Fibroblast of pulmonary artery (primary cell): ENCODE measurements at regions not wholly inside any gene's neighbourhood (a gene's known extent, or its start where the extent isn't known, plus 50 kb on each side); places are given as distances from the start of the nearest gene placed in this dataset.
"Not testable (repeated sequence)": the region's sequence is repeated elsewhere in the genome, so short reads cannot be mapped to it uniquely, and the experiment has no call there.

Experiments used
- DNase-seq: peaks from one replicate; pipeline ENCODE4 v3.0.0-alpha.2; 2010; ENCODE audit warnings: low read depth
- H3K4me3 ChIP-seq: replicated peaks from 2 replicates; pipeline ENCODE4 v1.5.1; 2011; ENCODE audit warnings: low read depth, mild to moderate bottlenecking, control low read depth, low read length, moderate library complexity
- TF ChIP-seq, protein P1 (sequence below): IDR thresholded peaks from 2 replicates; pipeline ENCODE4 v1.5.1; 2011; ENCODE audit warnings: mild to moderate bottlenecking, control low read depth, low read length, inconsistent platforms; ENCODE audit errors: missing control alignments

- TF ChIP-seq, protein P1, sequence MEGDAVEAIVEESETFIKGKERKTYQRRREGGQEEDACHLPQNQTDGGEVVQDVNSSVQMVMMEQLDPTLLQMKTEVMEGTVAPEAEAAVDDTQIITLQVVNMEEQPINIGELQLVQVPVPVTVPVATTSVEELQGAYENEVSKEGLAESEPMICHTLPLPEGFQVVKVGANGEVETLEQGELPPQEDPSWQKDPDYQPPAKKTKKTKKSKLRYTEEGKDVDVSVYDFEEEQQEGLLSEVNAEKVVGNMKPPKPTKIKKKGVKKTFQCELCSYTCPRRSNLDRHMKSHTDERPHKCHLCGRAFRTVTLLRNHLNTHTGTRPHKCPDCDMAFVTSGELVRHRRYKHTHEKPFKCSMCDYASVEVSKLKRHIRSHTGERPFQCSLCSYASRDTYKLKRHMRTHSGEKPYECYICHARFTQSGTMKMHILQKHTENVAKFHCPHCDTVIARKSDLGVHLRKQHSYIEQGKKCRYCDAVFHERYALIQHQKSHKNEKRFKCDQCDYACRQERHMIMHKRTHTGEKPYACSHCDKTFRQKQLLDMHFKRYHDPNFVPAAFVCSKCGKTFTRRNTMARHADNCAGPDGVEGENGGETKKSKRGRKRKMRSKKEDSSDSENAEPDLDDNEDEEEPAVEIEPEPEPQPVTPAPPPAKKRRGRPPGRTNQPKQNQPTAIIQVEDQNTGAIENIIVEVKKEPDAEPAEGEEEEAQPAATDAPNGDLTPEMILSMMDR: no peak
- no peak for DNase-seq
- H3K4me3 ChIP-seq: no peak overlapping the region
These were observed 153.8 kb downstream of the KLF8 start for GRCh38 chrX:56385960-56386359.

- DNase-seq: no peak
- no peak overlapping the region for H3K4me3 ChIP-seq
- TF ChIP-seq, protein P1: no peak
These were observed 165.5 kb downstream of the KLF8 start for GRCh38 chrX:56397636-56398035.

GRCh38 chrX:56402207-56402606, 161.2 kb upstream of the UBQLN2 start:
- TF ChIP-seq, protein P1: no peak

DNA sequence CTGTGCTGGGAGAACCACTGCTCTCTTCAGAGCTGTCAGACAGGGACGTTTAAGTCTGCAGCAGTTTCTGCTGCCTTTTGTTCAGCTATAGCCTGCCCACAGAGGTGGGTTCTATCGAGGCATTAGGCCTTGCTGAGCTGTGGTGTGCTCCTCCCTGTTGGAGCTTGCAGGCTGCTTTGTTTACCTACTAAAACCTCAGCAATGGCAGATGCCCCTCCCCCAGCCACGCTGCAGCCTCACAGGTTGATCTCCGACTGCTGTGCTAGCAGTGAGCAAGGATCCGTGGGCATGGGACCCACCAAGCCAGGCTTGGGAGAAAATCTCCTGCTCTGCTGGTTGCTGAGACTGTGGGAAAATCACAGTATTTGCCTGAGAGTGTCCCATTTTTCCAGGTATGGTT, 133.8 kb upstream of the UBQLN2 start:
- TF ChIP-seq, protein P1: no peak
- no peak for DNase-seq
- H3K4me3 ChIP-seq: no peak overlapping the region

More at GRCh38 chrX:56402207-56402606, 161.2 kb upstream of the UBQLN2 start:
- no peak overlapping the region for H3K4me3 ChIP-seq
- DNase-seq: no peak

- H3K4me3 ChIP-seq, DNase-seq: not testable (repeated sequence)
These were observed 111.4 kb upstream of the UBQLN2 start for GRCh38 chrX:56451981-56452380.

DNA sequence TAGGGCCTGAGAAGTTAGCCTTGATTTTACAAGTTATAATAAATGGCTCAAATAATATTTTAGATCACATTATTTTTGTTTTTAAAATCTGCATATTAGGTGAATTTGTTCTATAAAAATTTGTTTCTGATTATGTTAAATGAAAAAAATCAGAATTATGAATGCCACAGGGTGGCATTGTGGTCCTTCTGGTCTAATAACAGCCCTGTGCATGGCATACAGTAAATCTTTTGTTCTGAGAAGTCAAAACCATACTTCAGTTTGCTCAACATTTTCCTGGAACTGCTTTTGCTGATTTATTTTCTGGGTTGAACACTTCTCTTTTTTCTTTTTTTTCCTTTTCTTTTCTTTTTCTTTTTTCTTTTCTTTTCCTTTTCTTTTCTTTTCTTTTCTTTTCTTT, 101.0 kb upstream of the UBQLN2 start:
- TF ChIP-seq, protein P1: no peak
- DNase-seq: peak; percentile 3
- no peak overlapping the region for H3K4me3 ChIP-seq

DNA sequence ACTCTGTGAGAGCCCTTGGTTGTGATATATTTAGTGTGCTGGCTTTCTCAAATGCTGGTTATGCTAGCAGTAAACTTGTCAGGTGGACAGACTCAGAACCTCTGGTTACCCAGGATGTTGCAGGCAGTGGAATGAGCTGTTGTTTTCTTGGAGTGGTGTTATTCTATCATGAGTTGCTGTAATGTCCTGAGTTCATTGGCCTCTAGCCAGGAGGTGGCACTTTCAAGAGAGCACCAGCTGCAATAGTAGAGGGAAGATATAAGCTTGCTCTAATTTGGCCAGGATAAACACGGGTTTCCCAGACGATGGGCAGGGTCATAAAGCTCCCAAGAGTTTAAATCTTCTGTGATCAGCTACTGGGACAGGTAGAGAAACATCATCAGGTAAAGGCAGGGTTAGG, 95.0 kb upstream of the UBQLN2 start:
- no peak for DNase-seq
- TF ChIP-seq, protein P1: no peak
- no peak overlapping the region for H3K4me3 ChIP-seq

DNA sequence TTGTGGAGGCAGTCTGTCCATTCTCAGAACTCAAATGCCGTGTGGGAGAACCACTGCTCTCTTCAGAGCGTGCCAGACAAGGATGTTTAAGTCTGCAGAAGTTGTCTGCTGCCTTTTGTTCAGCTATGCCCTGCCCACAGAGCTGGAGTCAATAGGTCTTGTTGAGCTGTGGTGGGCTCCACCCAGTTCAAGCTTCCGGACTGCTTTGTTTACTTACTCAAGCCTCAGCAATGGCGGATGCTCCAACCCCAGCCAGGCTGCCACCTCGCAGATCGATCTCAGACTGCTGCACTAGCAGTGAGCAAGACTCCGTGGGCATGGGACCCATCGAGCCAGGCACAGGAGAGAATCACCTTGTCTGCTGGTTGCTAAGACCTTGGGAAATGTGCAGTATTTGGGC, 68.5 kb upstream of the UBQLN2 start:
- H3K4me3 ChIP-seq, DNase-seq: not testable (repeated sequence)
